ENCODE measurements at regions not wholly inside any gene's neighbourhood (a gene's known extent, or its start where the extent isn't known, plus 50 kb on each side); places are given as distances from the start of the nearest gene placed in this dataset.

GRCh38 chr10:128596906-128597305, 470.7 kb upstream of the MKI67 start:
- no peak for TF ChIP-seq CTCF (IDR thresholded peaks at IDR 0.05; ENCODE audit: insufficient read depth, low read length, poor library complexity, severe bottlenecking)
- H3K4me3 ChIP-seq (replicated peaks; ENCODE audit: low read depth, low read length): no peak overlapping the region
- no peaks in the 10 kb centered on the region for H3K27me3 ChIP-seq (replicated peaks; ENCODE audit: control insufficient read depth, insufficient read depth, low read length)
- DNase-seq (ENCODE audit: extremely low read depth, insufficient read length): no peak
- no peaks in the 10 kb centered on the region for H3K36me3 ChIP-seq (ENCODE audit: control insufficient read depth, insufficient read depth, low read length)

- TF ChIP-seq CTCF (IDR thresholded peaks at IDR 0.05; ENCODE audit: insufficient read depth, low read length, poor library complexity, severe bottlenecking): no peak
- Histone ChIP-seq H3K4me3 (replicated peaks; ENCODE audit: low read depth, low read length) (no peak overlapping the region), H3K27me3 (replicated peaks; ENCODE audit: control insufficient read depth, insufficient read depth, low read length) (no peaks in the 10 kb centered on the region), H3K36me3 (ENCODE audit: control insufficient read depth, insufficient read depth, low read length) (no peaks in the 10 kb centered on the region)
- no peak for DNase-seq (ENCODE audit: extremely low read depth, insufficient read length)
Observed at GRCh38 chr10:128599030-128599429, 472.8 kb upstream of the MKI67 start.

GRCh38 chr10:128599538-128599937, 473.3 kb upstream of the MKI67 start:
- DNase-seq (ENCODE audit: extremely low read depth, insufficient read length): no peak
- no peak overlapping the region for H3K4me3 ChIP-seq (replicated peaks; ENCODE audit: low read depth, low read length)
- no peak for TF ChIP-seq CTCF (IDR thresholded peaks at IDR 0.05; ENCODE audit: insufficient read depth, low read length, poor library complexity, severe bottlenecking)
- H3K36me3 ChIP-seq (ENCODE audit: control insufficient read depth, insufficient read depth, low read length): no peaks in the 10 kb centered on the region
- no peaks in the 10 kb centered on the region for H3K27me3 ChIP-seq (replicated peaks; ENCODE audit: control insufficient read depth, insufficient read depth, low read length)

GRCh38 chr10:128602183-128602582, 476.0 kb upstream of the MKI67 start:
- Histone ChIP-seq H3K4me3 (replicated peaks; ENCODE audit: low read depth, low read length) (no peak overlapping the region), H3K27me3 (replicated peaks; ENCODE audit: control insufficient read depth, insufficient read depth, low read length) (no peaks in the 10 kb centered on the region), H3K36me3 (ENCODE audit: control insufficient read depth, insufficient read depth, low read length) (no peaks in the 10 kb centered on the region)
- no peak for TF ChIP-seq CTCF (IDR thresholded peaks at IDR 0.05; ENCODE audit: insufficient read depth, low read length, poor library complexity, severe bottlenecking)
- no peak for DNase-seq (ENCODE audit: extremely low read depth, insufficient read length)

GRCh38 chr10:128604025-128604424, 477.8 kb upstream of the MKI67 start:
- H3K36me3 ChIP-seq (ENCODE audit: control insufficient read depth, insufficient read depth, low read length): no peaks in the 10 kb centered on the region
- TF ChIP-seq CTCF (IDR thresholded peaks at IDR 0.05; ENCODE audit: insufficient read depth, low read length, poor library complexity, severe bottlenecking): no peak
- DNase-seq (ENCODE audit: extremely low read depth, insufficient read length): no peak
- no peaks in the 10 kb centered on the region for H3K27me3 ChIP-seq (replicated peaks; ENCODE audit: control insufficient read depth, insufficient read depth, low read length)
- H3K4me3 ChIP-seq (replicated peaks; ENCODE audit: low read depth, low read length): no peak overlapping the region

GRCh38 chr10:128605180-128605579, 479.0 kb upstream of the MKI67 start:
- Histone ChIP-seq H3K27me3 (replicated peaks; ENCODE audit: control insufficient read depth, insufficient read depth, low read length) (no peaks in the 10 kb centered on the region), H3K4me3 (replicated peaks; ENCODE audit: low read depth, low read length) (no peak overlapping the region), H3K36me3 (ENCODE audit: control insufficient read depth, insufficient read depth, low read length) (no peaks in the 10 kb centered on the region)
- no peak for TF ChIP-seq CTCF (IDR thresholded peaks at IDR 0.05; ENCODE audit: insufficient read depth, low read length, poor library complexity, severe bottlenecking)
- DNase-seq (ENCODE audit: extremely low read depth, insufficient read length): no peak

All from GM06990 (cell line).